Fibroblast of pulmonary artery (primary cell): ENCODE measurements at regions not wholly inside any gene's neighbourhood (a gene's known extent, or its start where the extent isn't known, plus 50 kb on each side); places are given as distances from the start of the nearest gene placed in this dataset.

ENCODE experiments used
- DNase-seq: peaks from one replicate; pipeline ENCODE4 v3.0.0-alpha.2; 2010; ENCODE audit warnings: low read depth
- H3K4me3 ChIP-seq: replicated peaks from 2 replicates; pipeline ENCODE4 v1.5.1; 2011; ENCODE audit warnings: low read depth, mild to moderate bottlenecking, control low read depth, low read length, moderate library complexity
- CTCF ChIP-seq: IDR thresholded peaks from 2 replicates; pipeline ENCODE4 v1.5.1; 2011; ENCODE audit warnings: mild to moderate bottlenecking, control low read depth, low read length, inconsistent platforms; ENCODE audit errors: missing control alignments

GRCh38 chr14:31963587-31963986, 113.5 kb upstream of the ARHGAP5 start:
- no peak for TF ChIP-seq CTCF
- no peak overlapping the region for H3K4me3 ChIP-seq
- DNase-seq = no peak

- DNase-seq = no peak
- TF ChIP-seq CTCF = no peak
- H3K4me3 ChIP-seq = no peak overlapping the region
These were observed 112.6 kb upstream of the ARHGAP5 start for GRCh38 chr14:31964490-31964889.

- DNase-seq = no peak
- no peak overlapping the region for H3K4me3 ChIP-seq
- no peak for TF ChIP-seq CTCF
These were observed 111.9 kb upstream of the ARHGAP5 start for GRCh38 chr14:31965071-31965734.

GRCh38 chr14:31965735-31966598, 111.1 kb upstream of the ARHGAP5 start:
- no peak for DNase-seq
- no peak overlapping the region for H3K4me3 ChIP-seq
- TF ChIP-seq CTCF = no peak

- TF ChIP-seq CTCF = no peak
- DNase-seq = no peak
- no peak overlapping the region for H3K4me3 ChIP-seq
These were observed 110.0 kb upstream of the ARHGAP5 start for GRCh38 chr14:31966896-31967668.

- H3K4me3 ChIP-seq = no peak overlapping the region
- TF ChIP-seq CTCF = no peak
- no peak for DNase-seq
These were observed 109.5 kb upstream of the ARHGAP5 start for GRCh38 chr14:31967669-31967975.
